ENCODE measurements at regions not wholly inside any gene's neighbourhood (a gene's known extent, or its start where the extent isn't known, plus 50 kb on each side); places are given as distances from the start of the nearest gene placed in this dataset.
A peak's percentile ranks its signal among the peaks of the same experiment; 100 is the strongest.

DNA sequence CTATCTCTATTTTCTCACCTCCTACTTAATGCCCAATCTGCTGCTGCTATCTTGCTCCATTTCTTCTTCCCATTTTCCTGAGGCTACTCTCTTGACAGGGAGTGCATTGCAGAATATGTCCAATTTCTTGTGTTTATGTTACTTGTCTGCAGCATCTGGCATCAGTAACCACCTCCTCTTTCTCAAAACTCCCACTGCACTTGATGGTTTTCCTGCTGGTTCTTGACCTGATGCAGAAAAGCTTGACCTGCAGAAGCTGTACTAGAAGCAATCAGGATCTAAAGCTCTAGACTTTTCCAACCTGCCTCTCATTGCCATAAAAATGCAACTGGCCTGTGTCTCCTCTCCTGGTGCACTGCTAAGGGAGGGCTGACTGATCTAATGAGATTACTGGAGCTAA is 287.8 kb downstream of the ZEB1 start:
- no peak for DNase-seq (ENCODE audit: low read depth)

DNA sequence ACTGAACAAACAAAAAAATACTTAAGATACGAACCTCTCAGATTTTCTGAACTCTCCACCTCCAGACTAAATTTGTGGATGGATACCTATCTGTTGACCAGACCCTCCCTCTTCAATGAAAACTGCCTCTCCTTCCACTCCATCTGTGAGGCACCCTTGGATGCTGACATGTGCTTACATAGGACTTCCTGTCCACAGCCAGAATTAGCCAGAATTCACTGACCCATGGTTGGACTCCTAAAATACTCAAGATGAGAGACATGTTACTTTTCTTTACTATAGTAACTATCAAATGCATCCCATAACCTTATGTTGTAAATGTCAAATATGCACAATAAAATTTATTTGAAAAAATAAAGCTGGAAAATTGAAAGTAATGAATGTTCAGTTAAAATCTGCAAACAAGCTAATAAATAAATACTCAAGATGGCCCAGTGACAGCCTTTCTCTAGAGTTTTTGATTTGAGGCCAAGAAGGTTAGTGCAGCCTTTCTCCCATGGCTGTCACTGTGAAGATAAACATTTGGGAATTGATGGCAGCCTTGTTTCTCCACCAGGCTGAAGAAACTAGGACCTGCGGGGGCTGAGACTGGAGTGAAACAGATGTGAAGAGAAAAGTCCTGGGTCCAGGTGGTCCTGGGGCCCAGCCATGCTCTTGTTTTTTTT is 287.0 kb downstream of the ZEB1 start:
- no peak for DNase-seq (ENCODE audit: low read depth)

DNA sequence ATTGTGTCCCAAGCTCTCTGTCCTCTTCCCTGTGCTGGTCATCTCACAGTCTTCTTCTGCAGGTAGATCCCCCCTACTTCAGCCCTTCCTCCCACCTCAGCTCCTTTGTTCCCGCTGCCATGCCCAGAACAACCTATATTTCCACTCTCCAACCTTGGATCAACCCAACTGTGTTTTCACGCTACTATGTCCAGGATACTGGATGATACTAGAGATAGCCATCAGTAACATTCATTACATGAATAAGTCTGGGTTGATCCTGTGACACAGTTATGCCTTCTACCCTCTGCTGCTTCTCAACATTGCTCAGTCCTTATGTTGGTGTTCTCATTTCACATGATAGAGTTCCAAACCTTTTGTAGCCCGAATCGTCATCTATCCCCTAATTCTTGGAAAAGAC is 286.4 kb downstream of the ZEB1 start:
- no peak for DNase-seq (ENCODE audit: low read depth)

DNA sequence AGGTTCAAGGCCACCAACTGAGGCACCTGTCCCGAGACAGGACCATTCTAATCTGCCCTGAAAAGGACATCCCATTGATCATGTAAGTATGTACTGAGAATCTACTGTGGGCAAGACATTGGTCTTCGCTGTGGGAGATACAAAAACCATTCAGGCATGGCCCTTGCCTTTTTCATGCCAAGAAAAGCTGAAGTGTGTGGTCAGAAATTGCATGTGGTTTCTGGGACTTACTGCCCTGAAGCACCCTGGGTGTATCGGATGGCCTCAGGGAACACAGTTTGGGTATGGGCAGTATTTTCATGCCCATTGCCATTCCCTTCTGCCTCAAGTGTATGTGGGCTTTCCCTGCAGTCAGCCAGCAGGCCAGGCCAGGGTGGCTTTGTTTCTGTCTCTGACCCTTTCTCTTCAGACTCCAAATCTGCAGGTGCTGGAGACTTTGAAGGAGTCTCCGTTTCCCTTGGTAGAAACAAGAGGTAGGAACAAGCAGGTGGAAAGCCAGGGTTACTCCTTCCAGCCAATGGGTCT is 285.7 kb downstream of the ZEB1 start:
- no peak for DNase-seq (ENCODE audit: low read depth)

DNA sequence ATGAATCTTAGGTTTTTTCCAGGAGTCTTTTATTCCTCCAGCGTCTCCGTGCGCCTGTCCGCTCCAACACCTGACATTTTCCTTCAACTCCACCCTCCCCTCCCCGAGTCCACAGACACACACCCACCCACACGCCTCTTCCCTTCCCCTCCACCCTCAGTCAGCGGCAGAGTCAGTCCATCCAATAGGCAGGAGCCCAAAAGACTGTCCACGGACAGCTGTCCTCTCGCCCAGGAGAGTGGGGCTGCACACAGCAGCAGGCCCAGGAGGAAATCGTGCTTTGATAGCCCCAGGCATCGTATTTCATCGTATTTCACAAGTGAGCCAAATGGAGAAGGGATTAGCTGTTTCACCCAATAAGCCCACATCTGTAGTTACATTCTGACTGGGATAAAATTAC is 285.1 kb downstream of the ZEB1 start:
- DNase-seq (ENCODE audit: low read depth), result no peak

DNA sequence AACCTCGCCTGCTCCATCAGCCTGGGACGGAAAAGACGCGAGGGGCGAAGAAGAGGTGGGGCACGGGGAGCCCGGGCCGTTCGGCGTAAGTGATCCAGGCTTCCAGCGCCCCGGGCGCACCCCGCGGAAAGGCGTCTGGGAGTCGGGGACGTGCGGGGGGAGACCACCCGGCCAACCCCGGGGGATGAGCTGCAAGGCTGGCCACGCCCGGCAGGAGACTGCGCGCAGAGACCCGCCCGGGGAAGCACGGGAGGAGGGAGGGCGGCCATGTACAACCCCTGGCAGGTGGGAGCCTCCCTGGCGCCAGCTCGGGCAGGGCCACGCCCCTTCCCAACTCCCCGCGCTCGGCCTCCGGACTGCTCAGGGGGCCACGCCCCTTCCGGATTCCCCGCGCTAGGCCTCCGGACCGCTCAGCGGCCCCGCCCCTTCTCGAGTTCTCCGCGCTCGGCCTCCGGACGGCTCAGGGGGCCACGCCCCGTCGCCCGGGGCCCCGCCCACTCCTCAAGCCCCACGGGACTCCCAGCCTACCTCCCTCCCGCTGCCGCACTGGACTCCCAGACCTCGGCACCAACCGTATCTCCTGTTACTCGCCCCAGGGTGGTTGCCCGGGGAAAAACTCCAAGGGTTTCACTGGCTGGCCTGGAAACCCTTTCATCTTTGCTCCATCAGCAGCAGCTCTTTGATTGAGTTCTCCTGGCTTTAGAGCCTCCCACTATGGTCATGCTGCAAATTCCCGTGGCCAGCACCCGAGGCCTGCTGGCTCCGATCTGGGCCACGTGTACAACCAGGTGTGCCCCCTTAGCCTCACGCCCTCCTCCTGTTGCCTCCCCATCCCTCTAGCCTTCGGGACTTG is 284.4 kb downstream of the ZEB1 start:
- peak; percentile 47 for DNase-seq (ENCODE audit: low read depth)

DNA sequence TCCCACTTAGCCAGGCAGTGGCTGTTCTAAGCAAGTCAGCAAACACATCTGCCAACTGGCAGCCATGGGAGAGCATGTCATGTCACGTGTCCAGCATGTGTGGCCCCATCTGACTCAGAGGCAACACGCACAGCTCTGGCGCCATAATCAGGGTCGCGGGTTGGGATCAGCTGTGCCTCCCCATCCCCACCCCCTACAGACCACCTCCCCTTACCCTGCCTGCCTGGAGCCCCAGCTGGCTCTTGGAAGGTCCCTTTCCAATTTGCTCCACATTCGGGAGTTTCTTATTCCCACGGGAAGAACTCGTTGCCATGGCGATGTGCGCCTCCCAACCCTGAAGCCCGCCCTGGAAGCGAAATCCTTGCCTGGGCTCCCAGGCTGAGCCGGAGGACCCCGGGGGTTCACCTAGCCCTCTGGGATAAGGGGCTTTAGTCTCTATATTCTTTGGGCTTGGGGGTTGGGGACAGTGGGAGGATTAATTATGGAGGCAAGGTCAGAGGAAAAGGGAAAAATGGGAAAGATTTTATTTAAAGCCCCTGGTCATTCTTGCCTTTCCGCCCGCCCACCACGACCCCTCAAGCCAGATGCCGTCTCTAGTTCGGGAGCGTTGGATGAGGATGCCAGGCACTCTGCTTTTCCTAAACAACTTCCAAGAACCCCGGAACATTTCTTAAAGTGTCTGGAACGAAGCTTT is 283.7 kb downstream of the ZEB1 start:
- DNase-seq (ENCODE audit: low read depth), result peak; percentile 47

DNA sequence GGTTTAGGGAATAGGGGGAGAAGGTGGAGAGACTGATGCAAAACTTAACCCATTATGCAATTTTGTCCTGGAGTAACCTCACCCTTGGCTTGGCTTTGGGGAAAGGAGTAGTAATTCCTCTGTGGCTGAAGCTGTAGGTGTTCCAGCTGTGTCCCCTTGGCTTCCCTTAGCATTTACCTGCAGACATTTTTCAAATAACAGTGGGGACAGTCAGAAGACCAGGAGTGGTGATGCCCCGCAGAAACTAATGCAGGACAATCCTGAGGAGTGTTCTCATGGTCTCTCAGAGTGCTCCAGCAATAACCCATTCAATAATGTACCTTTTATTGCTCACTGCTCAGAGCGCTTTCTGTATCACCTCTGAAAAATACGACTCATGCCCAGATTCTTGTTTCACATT is 282.1 kb downstream of the ZEB1 start:
- no peak for DNase-seq (ENCODE audit: low read depth)

DNA sequence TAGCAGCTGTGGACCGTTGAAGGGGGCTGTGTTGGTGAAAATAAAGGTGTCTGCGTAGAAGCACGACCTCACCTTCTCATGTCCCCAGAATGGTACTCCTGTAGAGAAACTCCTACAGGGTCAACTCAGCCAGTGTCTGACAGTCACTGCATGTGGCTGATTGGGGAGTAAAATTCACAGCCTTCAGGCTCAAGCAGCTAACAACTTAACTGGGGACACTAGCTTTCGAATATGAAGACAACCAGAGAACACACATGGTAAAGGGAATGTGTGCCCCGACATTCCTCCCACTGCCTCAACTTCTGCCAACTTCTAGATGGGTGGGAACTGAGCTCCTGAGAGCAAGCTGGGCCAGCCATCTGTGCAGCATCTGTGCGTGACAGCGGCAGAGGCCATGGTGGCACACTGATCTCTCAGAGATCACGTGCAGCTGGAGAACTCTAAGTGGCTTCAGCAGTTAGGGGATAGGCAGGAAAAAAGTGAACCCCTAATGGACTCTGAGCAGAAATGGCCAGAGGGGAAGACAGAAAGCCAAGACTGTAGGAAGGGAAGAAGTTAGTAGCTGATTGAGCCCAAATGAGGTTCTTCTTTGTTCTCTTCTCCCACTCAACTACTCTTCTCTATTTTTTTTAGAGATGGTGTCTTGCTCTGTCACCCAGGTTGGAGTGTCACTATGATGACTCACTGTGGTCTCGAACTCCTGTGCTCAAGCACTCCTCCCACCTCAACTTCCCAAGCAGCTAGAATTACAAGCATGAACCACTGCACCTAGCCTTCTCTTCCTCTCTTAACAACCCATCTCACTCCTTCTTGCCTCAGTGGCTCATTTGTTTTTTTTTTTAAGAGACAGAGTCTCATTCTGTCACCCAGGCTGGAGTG is 280.8 kb downstream of the ZEB1 start:
- DNase-seq (ENCODE audit: low read depth), result no peak

DNA sequence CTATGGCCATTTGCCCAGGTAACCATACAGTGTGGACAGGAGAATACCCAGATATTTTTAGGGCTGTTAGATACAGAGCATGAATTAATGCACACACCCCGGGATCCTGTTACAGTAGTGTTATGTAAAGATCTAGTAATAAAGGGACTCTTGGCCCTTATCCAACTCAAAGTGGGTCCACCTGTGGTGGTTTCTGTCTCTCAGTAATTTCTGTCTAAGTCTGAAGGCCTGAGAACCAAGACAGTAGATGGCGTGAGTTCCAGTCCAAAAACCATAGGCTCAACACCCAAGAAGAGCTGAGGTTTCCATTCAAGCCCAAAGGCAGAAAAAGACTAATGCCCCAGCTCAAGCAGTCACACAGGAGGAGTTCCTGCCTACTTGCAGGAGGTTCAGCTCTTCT is 277.7 kb downstream of the ZEB1 start:
- DNase-seq (ENCODE audit: low read depth), result no peak

DNA sequence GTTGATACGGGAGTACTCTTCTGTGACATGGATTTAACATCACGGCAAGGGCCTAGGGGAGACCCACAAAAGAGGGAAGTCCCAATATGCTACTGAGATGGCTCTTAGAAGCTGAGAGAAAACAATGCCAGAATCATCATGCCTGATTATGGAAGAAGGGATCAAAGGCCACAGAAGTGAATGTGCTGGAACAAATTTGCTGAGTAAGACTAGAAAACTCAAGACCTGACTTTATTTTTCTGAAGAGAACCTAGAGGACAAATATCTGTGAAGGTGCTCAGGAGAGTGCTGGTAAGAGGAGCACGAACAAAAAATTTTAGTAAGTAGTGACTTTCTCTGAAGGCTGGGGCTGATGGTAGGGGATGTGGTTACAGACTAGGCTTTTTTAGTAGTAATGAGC is 277.0 kb downstream of the ZEB1 start:
- DNase-seq (ENCODE audit: low read depth), result no peak

DNA sequence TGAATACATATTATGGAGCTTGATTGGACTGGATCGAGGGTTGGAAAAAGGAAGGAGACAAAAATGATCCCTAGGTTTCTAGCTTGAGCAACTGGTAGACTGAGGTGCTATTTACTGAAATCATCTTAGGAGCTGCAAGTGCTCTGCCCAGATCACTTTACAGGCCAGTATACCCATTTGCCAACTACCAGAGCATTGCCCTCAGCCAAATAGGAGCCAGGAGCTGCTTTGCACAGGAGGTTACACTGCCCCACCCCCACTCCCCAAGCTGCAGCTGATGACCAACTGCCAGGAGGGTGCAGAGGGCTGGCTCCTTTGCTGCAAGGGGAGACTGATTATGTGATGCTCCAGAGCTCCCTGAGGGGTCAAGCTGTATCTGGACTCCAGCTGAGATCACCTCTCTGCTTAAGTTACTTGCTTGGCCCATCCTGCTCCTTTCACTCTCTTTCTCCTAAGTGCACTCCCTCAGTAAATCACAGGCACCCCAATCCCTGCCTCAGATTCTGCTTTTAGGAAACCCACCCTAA is 275.4 kb downstream of the ZEB1 start:
- no peak for DNase-seq (ENCODE audit: low read depth)

DNA sequence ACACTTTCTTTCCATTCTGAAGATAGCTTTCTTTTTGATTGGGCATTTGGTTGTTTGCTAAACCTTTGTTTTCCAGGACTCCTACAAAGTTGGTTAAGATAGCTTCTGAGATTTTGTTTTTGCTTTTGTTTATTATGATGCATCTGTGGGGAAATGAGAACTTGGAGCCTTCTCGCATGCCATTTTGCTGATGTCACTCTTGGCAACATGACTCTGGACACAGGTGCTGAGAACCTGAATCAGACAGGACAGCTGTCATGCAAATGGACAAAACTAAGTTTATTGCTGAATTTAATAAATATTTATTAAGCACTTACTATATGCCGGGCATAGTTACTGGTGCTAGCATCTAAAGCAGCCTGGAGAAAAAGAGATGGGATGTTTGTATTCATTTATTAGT is 274.1 kb downstream of the ZEB1 start:
- no peak for DNase-seq (ENCODE audit: low read depth)

DNA sequence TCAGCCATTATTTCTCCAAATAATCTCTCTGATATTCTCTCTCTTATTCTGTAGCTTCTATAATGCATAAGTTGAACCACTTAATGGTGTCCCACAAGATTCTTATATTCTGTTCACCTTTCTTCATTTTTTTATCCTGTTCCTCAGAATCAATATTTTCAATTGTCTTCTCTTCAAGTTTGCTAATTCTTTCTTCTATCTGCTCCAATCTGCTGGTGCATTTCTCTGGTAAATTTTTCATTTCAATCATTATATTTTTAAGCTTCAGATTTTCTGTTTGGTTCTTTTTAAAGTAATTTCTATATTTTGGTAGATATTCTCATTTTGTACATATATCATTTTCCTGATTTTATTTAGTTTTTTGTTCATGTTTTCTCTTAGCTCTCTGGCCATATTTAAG is 272.6 kb downstream of the ZEB1 start:
- DNase-seq (ENCODE audit: low read depth), result no peak

DNA sequence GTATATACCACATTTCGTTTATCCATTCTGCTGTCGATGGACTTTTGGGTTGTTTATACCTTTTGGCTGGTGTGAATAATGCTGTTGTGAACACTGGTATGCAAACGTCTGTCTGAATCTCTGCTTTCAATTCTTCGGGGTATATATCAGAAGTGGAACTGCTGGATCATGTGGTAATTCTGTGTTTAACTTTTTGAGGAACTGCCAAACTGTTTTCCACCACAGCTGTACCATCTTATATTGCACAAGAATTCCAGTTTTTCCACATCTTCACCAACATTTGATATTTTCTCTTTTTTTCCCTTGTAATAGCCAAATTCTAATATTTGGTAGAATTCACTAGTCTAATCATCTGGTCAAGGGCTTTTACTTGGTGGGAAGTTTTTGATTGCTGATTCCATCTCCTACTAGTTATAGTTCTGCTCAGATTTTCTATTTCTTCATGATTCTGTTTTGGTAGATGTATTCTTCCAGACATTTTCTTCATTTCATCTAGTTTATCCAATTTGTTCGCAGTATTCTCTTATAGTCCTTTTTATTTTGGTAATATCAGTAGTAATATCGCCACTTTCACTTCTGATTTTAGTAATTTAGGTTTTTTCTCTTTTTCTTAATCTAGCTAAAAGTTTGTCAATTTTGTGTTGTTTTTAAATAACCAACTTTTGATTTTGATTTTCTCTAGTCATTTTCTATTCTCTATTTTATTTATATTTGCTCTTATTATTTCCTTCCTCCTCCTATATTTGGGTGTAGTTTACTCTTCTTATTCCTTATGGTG is 271.2 kb downstream of the ZEB1 start:
- DNase-seq (ENCODE audit: low read depth), result no peak

DNA sequence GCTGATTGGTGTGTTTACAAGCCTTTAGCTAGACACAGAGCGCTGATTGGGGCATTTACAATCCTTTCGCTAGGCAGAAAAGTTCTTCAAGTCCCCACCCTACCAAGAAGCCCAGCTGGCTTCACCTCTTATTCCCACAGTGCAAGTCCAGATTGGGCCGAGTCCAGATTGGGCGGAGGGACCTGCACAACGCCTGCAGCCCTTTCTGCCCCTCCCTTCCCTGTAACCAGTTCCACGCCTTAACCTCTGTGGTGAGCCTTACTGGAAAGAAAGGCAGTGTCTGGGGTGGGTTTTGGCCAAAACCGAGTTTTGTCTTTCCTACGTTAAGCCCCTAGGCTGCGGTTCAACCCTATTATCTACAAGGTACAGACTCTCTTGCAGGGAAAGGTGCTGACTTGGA is 268.7 kb downstream of the ZEB1 start:
- DNase-seq (ENCODE audit: low read depth), result no peak

DNA sequence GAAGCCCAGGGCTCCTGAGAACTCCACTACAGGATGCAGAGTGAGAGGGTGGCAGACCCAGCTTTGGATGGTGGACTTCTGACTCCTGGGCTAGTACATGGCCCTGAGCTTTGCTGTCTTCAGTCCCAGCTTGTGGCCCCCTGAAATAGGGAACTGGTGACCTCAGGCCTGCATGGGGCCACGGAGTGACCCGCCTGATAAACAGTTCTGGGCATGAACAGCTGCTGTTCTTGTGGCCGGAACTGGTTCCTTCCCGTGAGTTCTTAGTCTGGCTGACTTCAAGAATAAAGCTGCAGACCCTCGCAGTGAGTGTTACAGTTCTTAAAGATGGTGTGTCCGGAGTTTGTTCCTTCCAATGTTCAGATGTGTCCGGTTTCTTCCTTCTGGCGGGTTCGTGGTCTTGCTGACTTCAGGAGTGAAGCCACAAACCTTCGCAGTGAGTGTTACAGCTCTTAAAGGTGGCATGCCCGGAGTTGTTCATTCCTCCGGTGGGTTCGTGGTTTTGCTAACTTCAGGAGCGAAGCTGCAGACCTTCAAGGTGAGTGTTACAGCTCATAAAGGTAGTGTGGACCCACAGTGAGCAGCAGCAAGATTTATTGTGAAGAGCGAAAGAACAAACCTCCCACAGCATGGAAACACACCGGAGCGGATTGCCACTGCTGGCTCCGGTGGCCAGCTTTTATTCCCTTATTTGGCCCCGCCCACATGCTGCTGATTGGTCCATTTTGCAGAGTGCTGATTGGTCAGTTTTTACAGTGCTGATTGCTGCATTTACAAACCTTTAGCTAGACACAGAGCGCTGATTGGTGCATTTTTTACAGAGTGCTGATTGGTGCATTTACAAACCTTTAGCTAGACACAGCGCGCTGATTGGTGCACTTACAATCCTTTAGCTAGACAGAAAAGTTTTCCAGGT is 268.0 kb downstream of the ZEB1 start:
- no peak for DNase-seq (ENCODE audit: low read depth)

DNA sequence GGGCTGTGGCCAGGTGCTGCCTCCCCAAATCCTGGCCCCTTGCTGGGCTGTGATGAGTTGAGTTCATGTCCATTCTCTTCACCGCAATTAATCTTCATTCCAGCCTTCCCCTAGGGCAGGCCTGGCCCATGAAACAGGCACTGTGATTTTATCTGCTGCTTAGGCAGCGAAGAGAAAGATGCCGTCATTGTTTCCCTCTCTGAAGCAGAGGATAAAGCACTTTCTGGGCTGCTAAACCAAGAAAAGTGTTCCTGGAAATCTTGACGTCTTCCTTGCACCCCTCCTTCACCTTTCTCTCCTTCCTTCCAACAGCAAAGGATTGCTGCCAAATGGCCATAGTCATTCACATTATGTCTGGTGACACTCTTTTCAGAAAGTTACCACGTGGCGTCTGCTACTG is 265.9 kb downstream of the ZEB1 start:
- DNase-seq (ENCODE audit: low read depth), result no peak

DNA sequence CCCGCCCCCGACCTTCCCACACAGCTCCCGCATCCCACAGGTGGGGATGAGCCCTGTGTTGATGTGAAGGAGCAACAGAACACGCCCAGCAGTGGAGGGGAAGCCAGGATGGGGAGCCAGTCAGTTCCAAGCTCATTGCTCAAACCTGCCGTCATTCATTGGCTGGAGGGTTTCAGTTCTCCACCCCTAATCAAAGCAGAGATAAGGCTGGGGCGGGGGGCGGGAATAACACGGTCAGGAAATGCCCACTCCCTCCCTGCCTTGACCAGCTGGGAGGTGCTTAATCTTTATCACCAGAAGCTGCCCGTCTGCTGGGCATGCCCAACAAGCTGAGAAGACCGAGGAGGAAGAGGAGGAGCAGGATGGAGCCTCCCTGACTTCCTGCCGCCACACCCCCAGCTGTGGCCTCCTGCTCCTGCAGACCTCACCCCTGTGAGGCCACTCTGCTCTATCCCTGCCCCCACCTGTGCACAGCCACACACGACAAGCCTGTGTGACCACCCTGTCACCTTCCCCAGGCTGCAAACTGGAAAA is 265.1 kb downstream of the ZEB1 start:
- DNase-seq (ENCODE audit: low read depth), result no peak

DNA sequence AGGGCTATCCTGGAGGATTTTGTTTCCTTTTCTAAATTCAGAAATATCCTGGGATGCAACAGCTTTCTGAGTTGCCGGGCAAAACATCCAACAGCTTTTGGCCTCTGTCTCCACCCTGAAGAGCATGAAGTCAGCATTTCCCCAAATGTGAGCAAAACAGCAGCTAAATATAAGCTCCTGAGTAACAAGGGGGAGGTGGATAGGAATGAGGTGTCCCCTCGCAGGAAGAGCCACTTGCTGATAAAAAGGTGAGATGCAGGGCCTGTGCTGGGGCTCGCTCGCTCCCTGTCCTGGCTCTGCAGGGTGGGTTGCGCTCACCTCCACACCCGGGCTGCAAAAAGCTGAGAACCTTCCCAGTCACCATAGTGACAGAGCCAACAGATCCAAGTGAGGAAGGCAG is 264.3 kb downstream of the ZEB1 start:
- DNase-seq (ENCODE audit: low read depth), result no peak

All from GM04503 (cell line).